Fibroblast of skin of right quadriceps (primary cell): ENCODE measurements at regions not wholly inside any gene's neighbourhood (a gene's known extent, or its start where the extent isn't known, plus 50 kb on each side); places are given as distances from the start of the nearest gene placed in this dataset.
A peak's percentile ranks its signal among the peaks of the same experiment; 100 is the strongest.

ENCODE experiments used
- DNase-seq: peaks from one replicate; pipeline ENCODE4 v3.0.0-alpha.2; 2013

GRCh38 chr15:35596285-35596684 lies 50.3 kb upstream of the DPH6 start:
- peak; percentile 40 for DNase-seq

- DNase-seq, result no peak
Observed at GRCh38 chr15:35602836-35603235, 56.9 kb upstream of the DPH6 start.

- peak; percentile 55 for DNase-seq
Observed at GRCh38 chr15:35603301-35603700, 57.3 kb upstream of the DPH6 start.

- DNase-seq, result no peak
Observed at GRCh38 chr15:35603856-35604255, 57.9 kb upstream of the DPH6 start.

GRCh38 chr15:35605764-35606449 lies 59.9 kb upstream of the DPH6 start:
- DNase-seq, result no peak

GRCh38 chr15:35606450-35606779 lies 60.5 kb upstream of the DPH6 start:
- no peak for DNase-seq

GRCh38 chr15:35616498-35617271 lies 70.7 kb upstream of the DPH6 start:
- no peak for DNase-seq

- DNase-seq, result peak; percentile 46
Observed at GRCh38 chr15:35618260-35619188, 72.6 kb upstream of the DPH6 start.

- no peak for DNase-seq
Observed at GRCh38 chr15:35622641-35623340, 76.8 kb upstream of the DPH6 start.

GRCh38 chr15:35624881-35625280 lies 78.9 kb upstream of the DPH6 start:
- DNase-seq, result peak; percentile 92

GRCh38 chr15:35626571-35627318 lies 80.8 kb upstream of the DPH6 start:
- DNase-seq, result peak; percentile 56

GRCh38 chr15:35627696-35628095 lies 81.7 kb upstream of the DPH6 start:
- no peak for DNase-seq

- no peak for DNase-seq
Observed at GRCh38 chr15:35629766-35630165, 83.8 kb upstream of the DPH6 start.

- no peak for DNase-seq
Observed at GRCh38 chr15:35630532-35630931, 84.6 kb upstream of the DPH6 start.

GRCh38 chr15:35630985-35631384 lies 85.0 kb upstream of the DPH6 start:
- DNase-seq, result no peak

GRCh38 chr15:35633677-35634076 lies 87.7 kb upstream of the DPH6 start:
- DNase-seq, result no peak

- DNase-seq, result no peak
Observed at GRCh38 chr15:35646790-35647189, 100.8 kb upstream of the DPH6 start.

- DNase-seq, result no peak
Observed at GRCh38 chr15:35647303-35647702, 101.3 kb upstream of the DPH6 start.

GRCh38 chr15:35648941-35649340 lies 103.0 kb upstream of the DPH6 start:
- DNase-seq, result no peak

- DNase-seq, result no peak
Observed at GRCh38 chr15:35649575-35649974, 103.6 kb upstream of the DPH6 start.

- peak; percentile 74 for DNase-seq
Observed at GRCh38 chr15:35654332-35654731, 108.4 kb upstream of the DPH6 start.

GRCh38 chr15:35657679-35658311 lies 111.8 kb upstream of the DPH6 start:
- peak; percentile 71 for DNase-seq
